ENCODE measurements at regions not wholly inside any gene's neighbourhood (a gene's known extent, or its start where the extent isn't known, plus 50 kb on each side); places are given as distances from the start of the nearest gene placed in this dataset.

DNA sequence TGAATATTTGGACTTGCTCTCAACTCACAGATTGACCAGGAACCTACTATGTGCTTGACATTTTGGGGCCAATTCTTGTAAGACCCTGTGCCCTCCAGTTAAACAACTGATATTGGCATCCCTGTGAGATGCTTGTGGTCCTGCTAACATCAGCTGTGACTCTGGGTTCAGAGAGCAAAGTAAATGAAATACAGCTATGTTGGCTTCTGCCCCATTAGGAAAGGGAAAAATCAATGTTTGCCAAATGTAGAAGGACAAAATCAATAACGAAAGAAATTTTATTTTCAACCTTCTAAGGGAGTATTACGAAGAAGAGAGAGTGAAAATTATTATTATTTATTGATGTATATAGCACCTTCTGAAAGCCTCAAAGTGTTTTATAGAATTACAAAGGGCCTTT lies 266.9 kb upstream of the ARID1B start:
- no peak for DNase-seq

DNA sequence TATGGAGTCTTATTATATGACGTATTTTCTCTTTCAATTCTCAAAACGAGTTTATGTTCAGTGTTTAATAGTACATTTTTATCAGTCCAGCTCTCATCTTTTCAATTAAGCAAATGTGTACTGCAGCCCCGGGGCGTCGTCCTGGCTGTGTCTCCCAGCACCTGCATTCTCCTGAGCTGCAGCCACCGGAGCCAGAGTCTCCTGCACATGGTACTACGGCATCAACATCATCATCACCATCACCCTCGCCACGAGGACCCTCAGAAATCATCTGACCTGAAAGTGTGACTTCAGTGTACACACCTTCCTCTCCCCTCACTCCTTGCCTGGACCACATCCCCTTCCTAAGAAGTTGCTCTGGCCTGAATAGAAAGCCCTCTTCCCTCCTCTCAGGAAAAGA lies 267.7 kb upstream of the ARID1B start:
- DNase-seq = no peak

DNA sequence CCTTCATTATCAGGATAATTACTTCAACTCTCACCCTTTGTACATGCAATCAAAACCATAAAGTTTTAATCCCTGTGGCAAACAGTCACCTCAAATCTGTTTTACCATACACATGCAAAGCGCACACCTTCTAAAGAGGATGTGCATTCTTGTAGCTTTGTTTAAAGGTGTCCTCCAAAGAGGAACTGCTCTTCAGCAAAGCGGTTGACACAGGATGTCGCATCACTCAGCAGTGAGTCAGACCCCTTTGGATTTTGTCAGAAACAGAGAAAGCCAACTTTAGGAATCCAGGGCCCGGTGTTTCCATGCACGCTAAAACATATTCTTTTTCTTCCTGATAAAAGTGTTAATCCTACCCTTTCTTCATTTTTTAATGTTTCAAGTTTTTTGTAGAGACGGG lies 268.3 kb upstream of the ARID1B start:
- DNase-seq = peak; percentile 13

DNA sequence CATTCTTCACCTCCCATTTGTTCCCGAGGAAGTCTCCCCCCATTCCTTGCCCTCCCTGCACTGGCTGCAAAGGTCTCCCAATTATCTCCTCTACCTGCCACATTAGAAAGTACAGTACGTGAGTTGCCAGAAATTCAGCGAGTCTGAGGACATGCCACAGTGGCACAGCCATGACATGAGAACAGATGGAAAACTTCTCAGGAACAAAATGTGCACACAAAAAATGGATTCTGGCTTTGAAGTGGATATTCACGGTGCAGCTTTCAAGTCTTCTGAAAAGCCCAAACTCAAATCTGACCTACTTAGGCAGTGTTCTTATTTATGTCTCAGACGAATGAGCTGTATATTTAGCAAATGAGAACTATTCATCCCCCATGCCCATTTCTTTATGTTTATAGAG lies 269.1 kb upstream of the ARID1B start:
- DNase-seq = no peak

DNA sequence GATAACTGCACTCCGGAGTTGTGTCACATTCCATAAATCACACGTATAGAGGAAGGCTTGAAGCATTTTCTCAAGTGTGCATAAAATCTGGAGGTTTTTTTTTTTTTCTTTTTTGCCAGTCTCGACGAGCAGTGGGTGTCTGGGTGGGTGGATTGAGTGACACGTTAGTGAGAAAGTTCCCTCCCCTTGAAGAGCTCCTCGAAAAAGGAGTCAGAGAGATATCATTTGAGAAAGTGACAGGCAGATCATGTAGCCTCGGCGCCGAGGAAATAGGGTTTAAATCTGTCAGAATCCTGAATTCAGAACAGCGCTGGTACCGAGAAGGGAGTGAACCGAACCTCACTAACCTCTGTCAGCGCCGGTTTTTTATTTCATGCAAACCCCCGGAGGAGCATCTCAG lies 269.5 kb upstream of the ARID1B start:
- no peak for DNase-seq

DNA sequence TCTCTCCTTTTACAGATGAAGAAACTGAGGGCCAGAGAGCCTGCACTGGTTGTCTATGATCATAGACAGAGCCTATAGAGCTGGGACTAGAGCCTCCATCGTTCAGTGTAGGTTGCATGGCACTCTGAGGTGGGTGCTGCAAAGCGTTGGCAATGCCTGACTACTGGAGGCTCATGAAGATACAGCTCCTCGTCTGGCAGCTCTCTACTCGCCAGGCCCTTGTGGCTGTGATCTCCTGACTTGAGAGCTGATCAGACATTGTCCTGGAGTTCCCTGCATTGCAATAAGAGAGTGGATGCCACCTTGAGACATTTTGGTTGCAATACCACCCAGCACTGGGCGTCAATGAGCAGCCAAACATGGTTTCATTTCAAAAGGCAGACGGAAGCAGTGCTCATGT lies 270.1 kb upstream of the ARID1B start:
- no peak for DNase-seq

DNA sequence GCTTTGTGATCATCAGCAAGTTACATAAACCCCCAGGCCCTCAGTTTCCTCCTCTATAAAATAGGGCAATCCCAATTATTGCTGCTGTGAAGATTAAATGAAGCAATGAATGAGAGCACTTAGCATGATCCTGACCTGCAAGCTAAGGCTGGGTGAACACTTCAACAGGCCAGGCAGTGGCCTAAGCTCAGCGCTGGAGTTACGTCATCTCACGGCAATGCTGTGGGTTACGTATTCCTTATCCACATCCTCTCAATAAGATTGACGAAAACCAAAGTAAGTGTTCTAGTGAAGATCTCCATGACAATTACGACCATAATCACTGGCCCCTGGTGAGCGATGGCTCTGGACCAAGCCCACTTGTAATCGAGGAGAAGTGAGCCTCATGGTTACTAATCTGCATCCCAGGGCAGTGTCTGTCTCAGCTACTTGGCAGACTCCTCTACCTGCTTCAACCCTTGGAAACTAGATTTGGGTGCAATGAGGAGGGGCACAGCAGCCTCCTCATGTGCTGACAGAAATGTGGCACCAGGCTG lies 274.1 kb upstream of the ARID1B start:
- DNase-seq = no peak

DNA sequence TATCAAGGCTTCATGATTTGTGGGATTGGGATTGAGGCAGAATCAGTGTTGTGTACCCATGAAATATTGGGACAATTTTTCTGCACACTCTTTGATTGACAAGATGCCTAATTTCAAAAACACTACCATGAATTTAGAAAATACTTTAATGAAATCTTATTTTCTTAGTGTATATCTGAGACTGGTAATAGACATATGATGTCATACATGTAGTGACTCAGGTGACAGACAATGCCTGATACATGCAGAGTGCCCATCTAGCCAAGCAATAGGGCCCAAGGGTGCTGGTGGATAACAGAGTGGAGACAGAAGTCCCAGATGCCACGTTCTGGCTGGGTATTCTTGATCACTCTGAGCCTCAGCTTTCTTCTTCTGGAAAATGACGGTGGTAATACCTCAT lies 279.6 kb upstream of the ARID1B start:
- no peak for DNase-seq

DNA sequence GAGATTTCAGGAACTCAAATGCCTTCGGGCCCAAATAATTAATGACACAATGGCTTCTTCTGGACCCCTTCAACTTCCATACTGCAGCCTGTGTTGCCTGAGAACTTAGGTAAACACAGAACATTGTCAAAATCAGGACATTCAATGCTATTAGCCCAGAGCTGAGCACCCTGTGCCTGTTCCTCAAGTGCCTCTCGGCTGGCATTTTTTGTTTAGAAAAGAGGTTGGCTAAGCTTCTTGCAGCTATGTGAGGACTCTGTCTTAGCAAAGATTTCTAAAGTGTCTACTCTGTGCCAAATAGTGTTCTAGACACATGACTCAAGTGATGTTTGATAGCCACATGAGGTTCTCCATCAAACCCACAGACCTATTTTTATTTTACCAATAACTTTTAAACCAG lies 289.3 kb upstream of the ARID1B start:
- no peak for DNase-seq

DNA sequence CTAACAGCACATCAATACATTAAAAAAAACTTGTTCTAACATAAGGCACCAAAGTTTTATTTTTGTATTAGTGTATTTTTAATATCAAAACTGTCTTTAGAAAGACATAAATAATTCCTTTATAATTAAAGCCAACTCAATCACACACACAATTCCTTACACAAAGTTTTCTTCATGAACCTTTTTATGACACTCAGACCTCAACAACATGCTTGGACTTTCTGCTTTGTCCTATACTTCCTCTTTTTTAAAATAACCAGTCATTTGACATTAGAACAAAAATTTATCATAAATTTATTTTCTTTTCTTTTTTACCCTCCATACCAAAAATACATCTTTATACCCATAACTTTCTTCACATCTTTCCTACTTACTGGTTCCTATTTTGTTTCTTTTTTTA lies 292.0 kb upstream of the ARID1B start:
- DNase-seq = no peak

DNA sequence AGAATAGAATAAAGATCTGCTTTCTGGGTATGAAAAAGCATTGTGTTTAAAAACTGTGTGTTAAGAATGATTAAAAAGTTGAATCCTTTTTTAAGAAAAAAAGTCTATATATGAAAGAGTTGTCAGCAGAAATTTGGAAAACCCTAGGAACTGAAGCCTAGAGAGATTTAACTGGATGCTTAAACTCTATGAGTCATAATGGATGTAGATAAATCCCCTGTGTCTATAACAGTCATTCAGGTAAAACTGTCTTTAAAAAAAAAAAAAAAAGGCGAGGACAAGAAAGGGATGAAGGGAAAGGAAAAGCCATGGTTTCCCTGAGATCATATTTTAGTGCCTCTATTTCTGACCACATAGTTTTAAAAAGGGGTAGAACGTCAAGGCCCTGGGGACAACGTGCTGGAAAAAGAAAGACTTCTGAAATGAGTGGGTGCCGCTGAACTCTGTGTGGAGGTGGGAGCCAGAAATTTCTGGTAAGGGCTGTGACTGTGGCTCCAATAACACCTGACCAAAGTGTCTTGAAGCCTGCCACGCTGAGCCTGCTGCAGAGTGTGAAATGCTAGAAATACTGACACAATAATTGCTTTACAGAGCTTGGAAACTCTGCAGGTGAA lies 302.6 kb upstream of the ARID1B start:
- no peak for DNase-seq

DNA sequence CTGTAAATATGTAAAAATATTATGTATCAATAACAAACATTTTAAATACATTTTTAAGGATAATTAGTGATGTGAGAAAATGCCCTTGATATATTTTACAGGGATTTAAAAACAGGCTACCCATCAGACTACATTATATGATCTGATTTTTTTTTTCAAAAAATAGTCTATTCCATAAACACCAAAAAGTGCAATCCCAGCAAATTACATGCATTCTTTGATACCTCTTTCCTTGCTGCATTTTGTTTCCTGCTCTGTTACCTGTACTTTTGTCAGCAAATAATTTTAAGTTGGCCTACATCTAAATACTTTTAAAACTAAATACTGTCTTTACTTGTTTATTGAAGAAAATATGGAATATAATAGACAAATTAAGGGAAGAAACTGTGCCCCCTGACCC lies 306.2 kb upstream of the ARID1B start:
- no peak for DNase-seq

DNA sequence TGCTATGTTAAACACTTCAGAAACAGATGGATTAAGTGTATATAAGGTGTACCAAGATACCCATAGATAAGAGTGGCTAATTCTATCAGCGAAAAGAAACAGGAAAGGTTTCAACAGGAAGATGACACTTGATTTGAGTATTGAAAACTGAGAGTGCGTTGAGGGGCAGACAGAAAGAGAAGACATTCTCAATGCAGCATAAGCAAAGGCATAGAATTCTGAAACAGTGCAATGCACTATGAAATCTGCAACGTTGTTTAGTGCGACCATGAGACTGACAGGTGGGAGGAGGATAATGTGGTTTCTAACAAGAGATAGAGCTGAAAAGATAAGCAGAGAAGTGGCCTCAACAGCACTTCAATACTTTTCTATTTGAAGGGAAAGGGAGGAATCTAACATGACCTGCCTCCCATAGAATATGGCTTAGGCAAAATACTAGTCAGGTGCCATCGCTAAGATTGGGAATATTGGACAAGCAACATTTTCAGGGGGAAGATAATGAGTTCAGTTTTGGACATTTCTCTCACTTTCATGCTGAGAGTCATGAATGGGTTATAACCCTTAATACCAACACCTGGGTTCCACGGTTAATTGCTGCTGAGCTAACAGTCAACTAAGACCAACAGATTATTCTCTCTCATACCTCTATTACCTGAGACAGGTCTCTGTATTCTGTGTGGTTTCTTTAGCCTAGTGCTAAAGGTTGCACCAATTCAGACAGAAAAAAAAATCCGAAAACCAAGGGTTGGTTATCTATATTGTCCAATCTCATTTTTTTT lies 312.9 kb upstream of the ARID1B start:
- DNase-seq = no peak

DNA sequence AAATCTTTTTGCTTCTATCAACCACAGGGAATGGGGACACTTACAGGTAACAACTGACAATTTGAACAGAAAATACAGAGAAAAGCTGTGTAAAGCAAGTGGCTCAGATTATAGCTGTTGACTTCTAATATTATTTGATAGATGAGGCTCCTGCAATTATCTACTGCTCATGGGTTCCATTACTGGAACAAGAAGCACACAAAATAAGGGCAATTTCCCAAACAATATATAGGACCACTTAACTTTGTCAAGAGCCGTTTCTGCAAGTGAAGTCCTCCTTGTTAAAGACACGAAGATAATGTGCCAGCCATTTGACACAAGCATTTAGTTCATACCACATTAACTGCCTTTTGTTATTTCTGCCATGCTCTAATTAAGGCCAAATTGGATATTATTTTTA lies 315.5 kb upstream of the ARID1B start:
- no peak for DNase-seq

DNA sequence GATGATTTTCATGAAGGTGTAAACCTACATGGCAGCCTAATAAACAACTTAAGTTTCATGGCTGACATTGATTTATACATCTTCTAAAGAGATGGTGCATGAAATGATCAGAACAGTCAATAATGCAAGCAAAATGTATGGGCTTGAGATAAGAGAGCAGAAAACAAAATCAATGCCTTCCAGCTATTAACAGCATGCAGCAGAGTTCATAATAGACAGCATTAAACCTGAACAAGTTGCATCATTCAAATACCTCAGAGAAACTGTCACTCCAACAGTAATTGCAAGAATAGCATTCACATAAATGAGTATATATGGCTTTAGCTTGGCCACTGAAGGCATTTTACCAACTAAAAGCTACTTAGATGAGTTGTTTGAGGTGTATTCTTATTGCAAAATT lies 319.6 kb upstream of the ARID1B start:
- DNase-seq = no peak

DNA sequence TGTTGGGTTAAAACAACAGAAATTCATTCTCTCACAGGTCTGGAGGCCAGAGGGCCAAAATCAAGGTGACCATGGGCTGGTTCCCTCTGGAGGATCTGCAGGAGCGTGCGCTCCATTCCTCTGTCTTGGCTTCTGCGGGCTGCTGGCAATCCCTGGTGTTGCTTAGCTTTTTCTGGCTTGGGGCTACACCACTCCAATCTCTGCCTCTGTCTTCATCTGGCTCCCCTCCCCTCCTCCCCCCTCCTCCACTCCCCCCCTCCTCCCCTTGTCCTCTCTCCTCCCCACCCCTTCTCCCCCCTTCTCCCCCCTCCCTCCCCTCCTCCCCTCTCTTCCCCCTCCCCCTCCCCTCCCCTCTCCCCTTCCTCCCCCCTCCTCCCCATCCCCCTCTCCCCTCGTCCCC lies 321.3 kb upstream of the ARID1B start:
- DNase-seq = no peak

DNA sequence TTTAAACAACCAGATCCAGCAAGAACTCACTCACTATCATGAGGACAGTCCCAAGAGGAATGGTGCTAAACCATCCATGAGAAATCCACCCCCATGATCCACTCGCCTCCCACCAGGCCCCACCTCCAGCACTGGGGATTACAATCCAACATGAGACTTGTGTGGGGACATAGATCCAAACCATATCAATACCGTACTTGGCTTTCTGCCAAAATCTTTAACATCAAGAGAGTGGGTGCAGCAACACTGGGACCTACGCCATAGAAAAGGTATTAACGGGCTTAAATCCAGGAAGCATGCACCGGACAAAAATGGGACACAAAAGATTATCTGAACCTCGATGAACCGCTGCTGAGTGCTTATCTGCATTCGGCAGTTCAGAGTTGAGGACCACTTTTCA lies 322.3 kb upstream of the ARID1B start:
- no peak for DNase-seq

DNA sequence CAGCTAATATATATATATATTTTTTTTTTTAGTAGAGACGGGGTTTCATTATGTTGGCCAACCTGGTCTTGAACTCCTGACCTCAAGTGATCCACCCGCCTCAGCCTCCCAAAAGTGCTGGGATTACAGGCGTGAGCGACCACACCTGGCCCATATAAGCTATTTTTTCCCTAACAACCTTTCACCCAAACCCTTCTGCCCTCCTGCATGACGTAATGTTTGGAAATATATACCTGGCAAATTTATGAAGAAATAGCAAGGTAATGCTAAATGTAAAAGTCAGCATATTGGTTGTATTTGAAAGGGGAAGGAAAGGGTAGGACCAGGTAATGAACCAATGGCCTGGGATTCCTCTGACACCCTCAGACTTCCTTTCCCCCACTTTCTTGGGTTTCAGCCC lies 325.5 kb upstream of the ARID1B start:
- no peak for DNase-seq

DNA sequence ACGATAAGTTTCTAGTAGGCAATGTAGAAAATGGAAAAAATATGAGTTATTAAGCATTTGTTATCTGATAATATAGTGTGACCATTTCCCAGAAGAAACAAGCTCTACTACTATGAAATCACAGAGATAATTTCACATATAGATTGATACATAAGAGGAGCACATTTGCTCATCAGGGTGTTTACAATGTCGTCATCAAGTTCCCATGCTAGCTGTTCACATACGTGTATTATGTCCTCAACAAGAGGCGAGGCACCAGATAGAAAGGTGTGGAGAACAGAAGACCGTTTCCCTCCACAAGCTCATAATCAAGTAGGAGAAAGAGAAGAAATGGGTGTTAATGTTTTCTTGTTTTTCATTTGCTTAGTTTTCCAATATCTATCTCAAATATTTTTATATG lies 326.1 kb upstream of the ARID1B start:
- no peak for DNase-seq

DNA sequence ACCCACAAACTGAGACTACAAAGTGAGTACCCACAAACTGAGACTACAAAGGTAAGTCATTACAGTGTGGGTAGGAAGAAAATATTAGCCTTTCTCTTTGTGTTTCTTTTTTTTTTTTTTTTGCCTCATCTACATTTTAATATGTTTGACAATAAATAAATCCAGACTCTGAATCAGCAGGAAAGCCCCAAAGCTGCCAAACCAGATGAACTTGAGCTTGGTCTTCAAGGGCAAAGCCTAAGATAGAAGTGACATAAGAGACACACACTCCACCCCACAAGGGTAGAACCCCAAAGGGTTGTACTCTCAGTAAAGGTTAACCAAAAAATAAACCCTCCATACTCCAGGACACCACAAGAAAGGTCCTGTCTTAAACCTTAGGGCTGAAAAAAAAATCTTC lies 326.8 kb upstream of the ARID1B start:
- no peak for DNase-seq

DNA sequence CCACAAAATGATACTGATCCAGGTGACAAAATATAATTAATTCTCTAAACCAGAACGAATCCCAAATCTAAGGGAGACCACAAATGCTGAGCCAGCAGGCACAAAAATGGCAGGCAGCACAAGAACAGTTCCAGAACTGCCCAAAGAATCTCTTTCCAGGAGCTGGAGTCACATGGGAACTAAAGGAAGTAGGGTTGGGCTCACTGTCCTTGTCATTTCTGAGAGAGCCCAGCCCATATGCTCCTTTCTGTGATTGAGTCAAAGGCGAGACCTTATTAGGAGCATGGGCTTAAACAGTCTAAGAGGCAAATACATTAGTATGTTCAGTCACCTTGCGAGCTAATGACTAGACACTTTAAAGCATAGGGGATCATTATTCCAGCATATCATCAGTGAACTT lies 327.6 kb upstream of the ARID1B start:
- no peak for DNase-seq

DNA sequence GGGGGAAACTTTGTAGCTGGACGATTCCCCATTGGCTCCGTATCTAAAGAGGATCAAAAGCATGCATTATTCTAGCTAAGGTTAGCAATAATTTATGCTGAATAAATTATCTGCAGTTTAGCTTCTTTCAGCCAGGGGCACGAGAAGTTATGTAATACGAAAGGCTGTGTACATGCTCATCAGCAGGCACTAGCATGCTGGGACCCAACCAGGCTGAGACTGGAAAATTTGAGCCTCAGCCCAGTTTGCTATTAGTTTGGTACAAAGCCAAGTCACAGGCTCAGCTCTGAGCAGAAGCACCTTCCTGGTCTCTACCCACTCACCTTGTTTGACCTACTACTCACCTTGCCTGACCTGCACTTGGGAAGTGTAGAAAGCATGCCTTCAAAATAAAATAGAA lies 328.1 kb upstream of the ARID1B start:
- DNase-seq = no peak

DNA sequence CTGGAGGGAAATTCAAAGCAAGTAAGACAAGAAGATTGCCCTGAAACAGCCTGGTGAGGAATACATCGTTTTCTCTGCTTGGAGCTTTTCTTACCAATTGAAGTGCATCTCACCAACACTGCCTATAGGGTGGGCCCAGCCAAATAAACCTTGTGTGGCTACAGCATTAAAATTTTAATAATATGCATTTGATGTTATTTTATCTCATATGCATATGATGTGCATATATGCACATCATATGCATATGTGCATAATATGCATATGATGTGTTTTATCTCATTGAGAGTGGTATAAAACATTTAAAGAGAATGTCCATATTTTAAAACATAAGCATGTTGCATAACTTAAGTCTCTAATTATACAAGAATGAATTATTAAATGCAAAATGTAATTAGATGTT lies 328.6 kb upstream of the ARID1B start:
- no peak for DNase-seq

DNA sequence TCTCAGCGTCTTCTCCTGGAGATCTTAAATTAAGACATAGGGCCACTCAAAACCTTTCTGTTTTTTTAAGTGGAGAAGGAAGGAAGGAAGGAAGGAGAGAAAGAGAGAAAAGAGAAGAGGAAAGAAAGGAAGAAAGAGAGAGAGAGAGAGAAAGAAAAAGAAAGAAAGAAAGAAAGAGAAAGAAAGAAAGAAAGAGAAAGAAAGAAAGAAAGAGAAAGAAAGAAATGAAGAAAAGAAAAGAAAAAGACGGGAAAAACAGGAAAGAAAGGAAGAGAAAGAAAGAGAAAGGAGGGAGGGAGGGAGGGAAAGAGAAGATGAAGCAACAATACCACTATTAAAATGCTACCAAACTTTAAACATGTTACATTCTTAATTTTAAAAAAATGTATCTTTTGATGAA lies 336.5 kb upstream of the ARID1B start:
- DNase-seq = no peak

Data from fibroblast of skin of back (primary cell).